ENCODE measurements at regions not wholly inside any gene's neighbourhood (a gene's known extent, or its start where the extent isn't known, plus 50 kb on each side); places are given as distances from the start of the nearest gene placed in this dataset.

DNA sequence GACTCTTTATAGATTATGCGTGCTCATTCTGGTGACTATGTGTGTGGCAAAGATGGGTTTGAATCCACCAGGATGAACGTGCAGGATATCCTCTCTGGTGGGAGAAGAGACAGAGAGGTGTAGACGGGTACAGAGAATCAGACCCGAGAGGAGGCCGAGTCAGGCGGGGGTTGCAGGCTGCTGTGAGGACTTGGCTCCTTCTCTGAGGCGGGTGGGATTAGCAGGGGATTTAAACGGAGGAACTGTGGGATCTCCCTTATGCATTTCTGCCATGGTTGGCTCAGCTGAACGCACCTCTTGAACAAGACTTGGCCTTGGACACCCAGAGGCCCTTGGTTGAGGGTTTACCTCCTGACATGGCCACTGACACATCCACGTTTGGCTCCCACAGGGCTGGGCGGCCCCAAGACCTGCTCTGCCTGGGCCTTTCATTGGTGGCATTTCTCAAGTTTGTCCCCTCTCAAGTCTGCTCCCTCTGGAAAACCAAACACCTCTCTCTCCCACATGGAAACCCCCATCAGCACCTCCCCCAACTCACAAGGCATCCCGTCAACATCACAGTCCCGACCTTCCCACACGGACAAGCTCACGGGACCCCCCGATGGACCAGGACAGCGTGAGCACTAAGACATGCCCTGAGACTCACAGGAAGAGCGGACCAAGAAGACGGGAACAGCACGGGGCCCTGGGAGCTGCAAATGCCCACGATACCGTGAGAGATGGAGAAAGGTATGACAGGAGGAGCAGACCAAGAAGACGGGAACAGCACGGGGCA is 158.3 kb downstream of the RTP5 start:
- no peak for TF ChIP-seq GATA1 (IDR thresholded peaks at IDR 0.05; ENCODE audit: low read depth, low read length)
- no peak for TF ChIP-seq POLR2A (IDR thresholded peaks at IDR 0.05; ENCODE audit: low read length)
- DNase-seq: no peak

DNA sequence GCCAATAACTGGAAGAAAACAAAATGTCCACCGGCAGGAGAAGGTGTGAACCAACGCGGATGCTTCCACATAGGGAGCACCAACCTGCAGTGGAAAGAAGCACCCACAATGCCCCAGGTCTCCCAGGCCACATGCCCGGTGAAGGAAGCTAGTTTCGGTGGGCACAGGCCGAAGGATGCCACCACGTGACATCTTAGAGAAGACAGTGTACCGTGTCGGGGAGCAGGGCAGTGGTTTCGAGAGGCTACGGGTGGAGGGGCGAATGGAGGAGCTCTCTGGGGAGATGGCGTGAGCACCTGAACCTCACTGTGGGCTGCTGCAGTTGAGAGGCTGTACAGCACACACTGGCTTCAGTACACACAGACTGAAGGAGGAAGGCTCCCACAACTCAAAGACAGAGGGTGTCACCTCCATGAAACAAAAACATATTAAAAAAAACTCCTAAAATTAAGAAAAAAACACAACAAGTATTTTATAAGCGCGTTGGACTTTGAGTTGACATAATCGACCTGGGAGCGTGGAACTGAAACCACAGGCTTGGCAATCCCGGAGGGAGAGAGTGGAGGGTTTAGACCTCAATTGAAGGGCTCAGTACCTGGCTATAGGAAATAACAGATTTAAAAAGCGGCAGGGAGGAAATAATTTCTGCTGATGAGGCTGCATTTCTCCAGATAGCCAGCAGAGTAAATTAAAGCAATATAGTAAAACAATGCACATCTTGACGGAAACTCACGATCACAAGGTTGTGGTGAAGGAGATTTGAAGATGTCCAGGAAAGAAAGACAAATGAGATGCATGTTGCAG is 160.1 kb downstream of the RTP5 start:
- DNase-seq: no peak
- TF ChIP-seq POLR2A (IDR thresholded peaks at IDR 0.05; ENCODE audit: low read length): no peak
- TF ChIP-seq GATA1 (IDR thresholded peaks at IDR 0.05; ENCODE audit: low read depth, low read length): no peak

DNA sequence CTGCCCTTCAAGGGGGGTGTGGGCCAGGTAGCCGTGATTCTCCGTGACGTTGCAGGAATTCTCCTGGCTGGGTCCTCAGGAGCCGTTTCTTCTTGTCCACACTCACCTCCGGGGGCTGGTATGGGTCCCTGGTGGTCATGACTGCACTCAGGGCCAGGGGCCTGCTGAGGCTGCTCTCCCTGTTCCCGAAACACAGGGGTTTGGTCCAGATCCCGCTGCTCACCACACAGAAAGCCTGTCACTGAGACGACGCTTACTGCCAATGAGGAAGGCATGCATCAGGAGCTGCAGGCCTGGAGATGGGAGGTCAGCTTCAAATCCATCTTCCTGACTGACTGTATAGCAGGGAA is 160.7 kb downstream of the RTP5 start:
- no peak for DNase-seq
- no peak for TF ChIP-seq GATA1 (IDR thresholded peaks at IDR 0.05; ENCODE audit: low read depth, low read length)
- TF ChIP-seq POLR2A (IDR thresholded peaks at IDR 0.05; ENCODE audit: low read length): no peak

DNA sequence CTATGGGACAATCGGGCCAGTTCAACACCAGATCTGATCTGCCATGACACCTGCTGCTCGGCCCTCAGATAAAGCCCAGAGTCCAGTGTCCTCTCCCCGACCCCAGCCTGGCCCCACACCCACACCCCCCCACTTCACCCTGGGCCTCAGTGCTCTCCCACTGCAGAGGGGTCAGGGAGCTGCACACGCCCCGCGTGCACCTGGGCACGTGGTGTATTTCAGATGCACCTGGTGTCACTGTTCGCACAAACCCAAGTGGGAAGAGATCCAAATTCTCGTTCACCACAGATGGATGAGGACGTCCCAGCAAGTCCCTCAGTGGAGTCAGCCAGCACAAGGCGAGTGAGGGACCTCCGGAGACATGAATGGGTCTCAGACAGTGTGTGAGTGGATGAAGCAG is 161.3 kb downstream of the RTP5 start:
- no peak for TF ChIP-seq GATA1 (IDR thresholded peaks at IDR 0.05; ENCODE audit: low read depth, low read length)
- TF ChIP-seq POLR2A (IDR thresholded peaks at IDR 0.05; ENCODE audit: low read length): no peak
- no peak for DNase-seq

DNA sequence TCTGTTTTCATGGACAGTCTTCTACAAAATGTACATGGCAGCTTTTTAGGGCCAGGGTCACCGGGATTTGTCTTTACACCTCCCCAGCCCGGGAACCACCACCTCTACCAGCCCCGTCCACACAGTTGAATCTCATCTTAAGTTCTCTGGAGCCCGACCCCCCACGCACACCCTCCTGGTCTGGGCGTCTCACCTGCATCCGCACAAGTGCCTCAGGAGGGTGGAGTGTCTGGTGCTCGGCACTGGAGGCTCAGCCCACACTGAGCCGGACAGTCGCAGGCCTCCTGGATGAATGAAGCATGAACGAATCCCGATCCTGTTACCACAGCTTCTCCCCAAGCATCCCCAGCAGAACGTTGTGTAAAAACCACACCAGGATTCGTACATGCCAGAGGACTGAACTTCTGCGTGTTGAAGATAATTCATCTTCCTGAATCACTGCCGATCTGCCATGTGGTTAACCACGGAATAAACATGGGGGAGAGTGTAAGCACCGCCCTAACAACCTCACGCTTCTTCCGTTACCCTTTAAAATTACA is 162.0 kb downstream of the RTP5 start:
- DNase-seq: no peak

DNA sequence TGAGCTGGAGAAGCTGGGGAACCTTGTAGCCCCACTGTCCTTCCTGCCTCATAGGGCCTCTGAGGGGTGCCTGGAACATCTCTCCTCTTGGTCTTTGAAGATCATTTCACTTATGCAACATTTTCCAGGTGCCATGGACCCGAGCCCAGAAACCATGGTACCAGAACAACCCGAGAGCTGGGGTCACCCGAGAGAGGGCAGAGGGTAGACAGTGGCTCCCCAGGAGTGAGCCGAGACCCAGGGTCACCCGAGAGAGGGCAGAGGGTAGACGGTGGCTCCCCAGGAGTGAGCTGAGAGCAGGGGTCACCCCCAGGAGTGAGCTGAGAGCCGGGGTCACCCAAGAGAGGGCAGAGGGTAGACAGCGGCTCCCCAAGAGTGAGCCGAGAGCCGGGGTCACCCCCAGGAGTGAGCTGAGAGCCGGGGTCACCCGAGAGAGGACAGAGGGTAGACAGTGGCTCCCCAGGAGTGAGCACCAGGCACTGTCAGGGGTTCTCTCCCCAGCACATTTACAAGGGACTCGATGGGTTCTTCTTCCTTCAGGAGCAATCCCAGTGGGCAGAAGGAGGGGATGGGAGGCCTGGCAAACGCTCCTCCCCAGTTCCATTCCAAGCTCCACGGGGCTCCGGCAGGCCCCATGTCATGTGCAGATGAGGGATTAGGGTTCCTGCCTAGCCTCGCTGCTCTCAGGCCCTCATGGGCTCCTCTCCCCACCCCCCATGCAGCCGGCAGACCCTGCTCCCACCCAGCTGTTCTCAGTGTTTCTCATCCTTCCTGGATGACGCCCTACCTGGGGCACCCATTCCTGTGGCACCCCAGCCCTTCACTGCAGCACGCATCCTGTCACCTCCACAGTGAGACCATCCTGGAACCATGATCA is 163.5 kb downstream of the RTP5 start:
- TF ChIP-seq GATA1 (IDR thresholded peaks at IDR 0.05; ENCODE audit: low read depth, low read length) (no peak), POLR2A (IDR thresholded peaks at IDR 0.05; ENCODE audit: low read length) (no peak)
- no peak for DNase-seq

More for the DNA sequence above, 162.0 kb downstream of the RTP5 start:
- TF ChIP-seq GATA1 (IDR thresholded peaks at IDR 0.05; ENCODE audit: low read depth, low read length) (no peak), POLR2A (IDR thresholded peaks at IDR 0.05; ENCODE audit: low read length) (no peak)

DNA sequence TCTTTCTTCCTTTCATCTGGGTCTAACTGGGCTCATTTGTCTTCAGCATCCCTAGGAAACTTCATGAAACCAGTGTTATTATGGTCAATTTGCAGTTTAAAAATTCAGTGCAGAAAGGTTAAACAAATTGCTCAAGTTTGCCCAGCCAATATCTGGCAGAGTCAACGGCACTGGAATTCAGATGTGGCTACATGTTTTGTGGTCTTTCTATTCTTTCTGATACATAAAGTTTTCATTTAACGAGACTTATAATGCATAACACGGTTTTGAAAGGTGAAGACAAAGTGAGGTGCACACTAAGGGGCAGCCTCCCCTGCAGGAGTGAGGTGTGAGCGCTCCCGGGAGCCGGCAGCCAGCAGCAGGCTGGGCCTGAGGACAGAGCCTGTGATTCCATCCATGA is 164.6 kb downstream of the RTP5 start:
- TF ChIP-seq POLR2A (IDR thresholded peaks at IDR 0.05; ENCODE audit: low read length): no peak
- TF ChIP-seq GATA1 (IDR thresholded peaks at IDR 0.05; ENCODE audit: low read depth, low read length): no peak
- DNase-seq: no peak

DNA sequence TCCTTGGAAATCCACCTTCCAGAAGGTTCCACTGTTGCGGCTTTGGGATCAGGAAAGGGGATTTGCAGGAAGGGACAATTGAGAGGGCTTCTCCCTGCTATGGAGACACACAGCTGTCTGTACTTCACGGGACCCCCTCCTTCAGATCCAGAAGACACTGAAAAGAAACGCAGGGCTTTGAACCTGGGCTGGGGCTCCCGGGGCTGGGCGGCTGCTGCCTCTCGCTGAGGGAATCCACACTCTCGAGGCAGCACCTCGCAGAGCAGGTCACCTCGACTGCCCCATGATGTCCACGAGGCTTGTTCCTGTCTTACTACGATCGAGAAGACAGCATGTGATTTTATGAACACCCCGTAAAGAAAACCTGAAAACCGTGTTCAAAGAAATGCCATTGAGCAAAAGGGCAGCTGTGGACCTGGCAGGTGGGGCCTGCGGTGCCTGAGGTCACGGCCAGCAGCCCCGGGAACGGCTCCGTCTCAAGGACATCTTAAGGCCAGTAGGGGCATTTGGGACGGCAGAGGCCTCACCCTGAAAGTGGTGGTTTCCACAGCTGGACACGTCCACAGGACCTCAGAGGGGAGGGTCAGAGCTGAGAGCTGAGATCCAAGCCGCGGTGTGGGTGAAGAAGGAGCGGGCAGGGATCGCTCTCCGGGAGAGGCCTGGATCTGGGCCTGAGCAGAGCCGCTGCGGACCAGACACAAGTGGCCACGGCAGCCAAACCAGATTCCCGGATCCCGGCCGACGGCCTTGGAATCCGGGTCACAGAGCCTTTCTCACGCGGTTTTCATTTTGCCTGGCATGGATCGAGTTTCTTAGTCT is 165.7 kb downstream of the RTP5 start:
- TF ChIP-seq GATA1 (IDR thresholded peaks at IDR 0.05; ENCODE audit: low read depth, low read length) (no peak), POLR2A (IDR thresholded peaks at IDR 0.05; ENCODE audit: low read length) (no peak)
- no peak for DNase-seq

DNA sequence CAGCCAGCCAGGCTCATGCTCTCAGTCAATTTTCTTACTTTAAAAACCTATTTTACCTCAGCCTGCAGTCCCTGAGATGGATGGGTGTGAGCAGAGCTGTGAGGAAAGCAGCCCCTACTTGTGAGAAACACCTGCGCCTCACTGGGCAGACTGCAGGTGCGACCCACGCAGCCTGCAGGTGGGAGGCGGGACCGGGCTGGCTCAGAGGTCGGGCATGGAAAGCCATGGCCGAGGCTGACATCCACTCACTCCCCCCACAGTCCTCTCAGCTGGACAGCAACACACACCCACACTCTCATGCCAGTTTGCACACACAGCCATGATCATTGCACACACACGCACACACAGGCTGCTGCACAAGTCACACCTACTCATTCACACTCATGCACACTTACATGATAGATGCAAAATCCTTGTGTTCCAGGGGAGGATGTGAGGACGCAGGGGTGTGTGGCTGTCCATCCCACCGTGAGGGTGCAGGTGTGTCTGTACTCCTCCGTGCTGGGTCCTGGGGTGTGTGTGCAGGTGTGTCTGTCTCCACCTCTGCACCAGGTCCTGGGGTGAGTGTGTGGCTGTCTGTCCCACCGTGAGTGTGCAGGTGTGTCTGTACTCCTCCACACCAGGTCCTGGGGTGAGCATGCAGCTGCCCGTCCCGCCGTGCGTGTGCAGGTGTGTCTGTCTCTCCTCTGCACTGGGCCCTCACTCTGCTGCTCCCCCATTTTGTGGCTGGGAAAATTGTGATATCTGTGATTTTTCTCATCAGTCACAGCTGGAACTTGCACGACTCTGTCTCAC is 166.5 kb downstream of the RTP5 start:
- DNase-seq: no peak
- TF ChIP-seq POLR2A (IDR thresholded peaks at IDR 0.05; ENCODE audit: low read length): no peak
- TF ChIP-seq GATA1 (IDR thresholded peaks at IDR 0.05; ENCODE audit: low read depth, low read length): no peak

DNA sequence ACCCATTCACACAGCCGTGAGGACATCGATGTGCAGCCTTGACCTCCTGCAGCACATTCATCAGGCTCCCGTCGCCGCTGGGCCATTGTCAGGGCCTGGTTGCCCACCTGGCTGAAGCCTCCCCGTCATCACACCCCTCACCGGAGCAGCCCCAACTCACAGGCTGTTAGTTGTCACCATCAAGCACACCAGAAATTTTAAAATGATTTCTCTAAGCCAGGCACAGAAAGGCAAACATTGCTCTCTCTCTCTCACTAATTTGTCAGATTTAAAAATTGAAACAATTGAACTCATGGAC is 167.1 kb downstream of the RTP5 start:
- no peak for DNase-seq
- TF ChIP-seq GATA1 (IDR thresholded peaks at IDR 0.05; ENCODE audit: low read depth, low read length): no peak
- no peak for TF ChIP-seq POLR2A (IDR thresholded peaks at IDR 0.05; ENCODE audit: low read length)

DNA sequence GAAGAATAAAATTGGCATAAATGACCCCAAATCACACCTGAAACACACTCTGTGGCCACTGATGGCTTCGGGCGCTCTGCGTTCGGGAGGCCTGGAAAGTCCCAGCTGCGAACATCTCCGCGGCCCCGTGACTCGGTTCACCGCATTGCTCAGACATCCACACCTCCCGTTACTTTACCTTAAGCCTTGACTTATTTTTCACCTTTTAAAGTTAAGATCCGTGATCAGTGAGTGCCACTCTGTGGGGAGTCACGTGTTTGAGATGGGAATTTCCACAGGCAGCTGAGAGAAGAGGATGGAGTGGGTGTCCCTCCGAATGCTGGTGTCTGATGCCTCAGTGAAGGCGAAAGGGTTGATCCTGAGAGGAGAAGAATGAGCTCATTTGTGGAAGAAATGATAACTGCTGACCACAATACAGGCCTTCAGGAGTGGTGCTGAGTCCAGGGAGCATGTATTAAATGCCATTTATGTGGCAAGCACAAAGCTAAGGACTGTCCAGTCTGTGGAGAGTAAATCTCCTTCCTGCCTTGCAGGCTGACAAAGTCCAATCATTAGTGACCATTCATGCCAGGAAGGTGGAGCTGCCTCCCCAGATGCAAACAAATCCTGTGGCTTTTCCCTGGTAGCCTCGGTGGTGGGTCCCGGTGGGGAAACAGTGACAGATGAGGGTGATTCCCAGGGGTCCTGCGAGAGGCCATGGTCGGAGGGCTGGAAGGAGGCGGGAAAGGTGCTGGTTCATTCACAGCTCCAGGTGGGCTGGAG is 168.8 kb downstream of the RTP5 start:
- DNase-seq: no peak
- TF ChIP-seq POLR2A (IDR thresholded peaks at IDR 0.05; ENCODE audit: low read length) (no peak), GATA1 (IDR thresholded peaks at IDR 0.05; ENCODE audit: low read depth, low read length) (no peak)

DNA sequence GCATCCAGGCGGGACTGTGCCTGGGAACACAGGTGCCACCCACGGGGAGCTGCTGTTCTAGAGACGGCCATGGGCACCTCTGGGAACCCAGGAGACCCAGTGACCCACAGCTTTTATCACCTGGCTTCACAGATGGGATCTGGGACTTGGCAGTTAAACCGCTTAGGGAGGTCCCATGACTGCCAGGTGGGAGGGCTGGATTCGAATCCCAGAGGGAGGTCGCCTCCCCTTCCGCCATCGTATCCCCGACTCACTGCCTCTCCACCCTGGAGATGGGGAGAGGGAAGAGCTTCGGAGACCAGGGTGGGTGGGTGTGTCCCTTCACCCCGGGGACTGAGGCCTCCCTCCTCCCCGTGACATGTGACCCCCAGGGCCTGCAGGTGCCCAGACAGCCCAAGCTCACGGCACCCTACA is 169.4 kb downstream of the RTP5 start:
- no peak for DNase-seq
- TF ChIP-seq GATA1 (IDR thresholded peaks at IDR 0.05; ENCODE audit: low read depth, low read length) (no peak), POLR2A (IDR thresholded peaks at IDR 0.05; ENCODE audit: low read length) (no peak)

All from erythroblast (primary cell).